Effector memory CD8-positive, alpha-beta T cell (primary cell): ENCODE measurements at regions not wholly inside any gene's neighbourhood (a gene's known extent, or its start where the extent isn't known, plus 50 kb on each side); places are given as distances from the start of the nearest gene placed in this dataset.
A peak's percentile ranks its signal among the peaks of the same experiment; 100 is the strongest.
"Not testable (repeated sequence)": the region's sequence is repeated elsewhere in the genome, so short reads cannot be mapped to it uniquely, and the experiment has no call there.

Experiments
- ATAC-seq: fragments of 150-1000 bp; cut with Tn5 transposase; replicated peaks from 2 replicates; pipeline ENCODE4 v1.10.0; 2021; ENCODE audit warnings: mild to moderate bottlenecking, moderate library complexity
- DNase-seq, 3 experiments: peaks; one replicate each; pipeline ENCODE4 v3.0.0; 2021
- H3K27ac Mint-ChIP-seq, 2 donors: one replicate each; pipeline ENCODE4 v1.8.0; 2022; ENCODE audit warnings: mild to moderate bottlenecking in 2 of 2, mixed read lengths in 2 of 2, moderate library complexity in 2 of 2
- H3K27me3 Mint-ChIP-seq, 2 donors: one replicate each; pipeline ENCODE4 v1.8.0; 2022; ENCODE audit warnings: mixed read lengths in 2 of 2
- H3K36me3 Mint-ChIP-seq: one replicate; pipeline ENCODE4 v1.8.0; 2022; ENCODE audit warnings: mild to moderate bottlenecking, moderate library complexity, mixed read lengths; ENCODE audit not compliant: insufficient read depth
- H3K4me1 Mint-ChIP-seq, 2 donors: one replicate each; pipeline ENCODE4 v1.8.0; 2022; ENCODE audit warnings: low read depth in 2 of 2, mixed read lengths in 2 of 2
- H3K4me3 Mint-ChIP-seq, 2 donors: one replicate each; pipeline ENCODE4 v1.8.0; 2022; ENCODE audit warnings: mild to moderate bottlenecking in 2 of 2, mixed read lengths in 2 of 2, moderate library complexity in 2 of 2
- H3K9me3 Mint-ChIP-seq, 2 donors: one replicate each; pipeline ENCODE4 v1.8.0; 2022; ENCODE audit warnings: mixed read lengths in 2 of 2

DNA sequence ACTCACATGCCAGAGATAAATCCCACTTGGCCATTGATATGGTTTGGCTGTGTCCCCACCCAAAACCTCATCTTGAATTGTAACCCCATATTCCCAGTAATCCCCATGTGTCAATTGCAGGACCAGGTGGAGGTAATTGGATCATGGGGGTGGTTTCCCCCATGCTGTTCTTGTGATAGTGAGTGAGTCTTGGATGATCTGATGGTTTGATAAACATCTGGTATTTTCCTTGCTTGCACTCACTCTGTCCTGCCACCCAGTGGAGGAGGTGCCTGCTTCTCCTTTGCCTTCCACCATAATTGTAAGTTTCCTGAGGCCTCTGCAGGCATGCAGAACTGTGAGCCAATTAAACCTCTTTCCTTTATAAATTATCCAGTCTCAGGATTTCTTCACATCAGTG, 50.4 kb upstream of the B3GAT2 start:
- H3K4me3 Mint-ChIP-seq, DNase-seq, H3K36me3 Mint-ChIP-seq, ATAC-seq, H3K9me3 Mint-ChIP-seq, H3K4me1 Mint-ChIP-seq, H3K27ac Mint-ChIP-seq: not testable (repeated sequence)
- peaks cover 28 to 37% of the 10 kb centered on the region in 2 donors for H3K27me3 Mint-ChIP-seq

DNA sequence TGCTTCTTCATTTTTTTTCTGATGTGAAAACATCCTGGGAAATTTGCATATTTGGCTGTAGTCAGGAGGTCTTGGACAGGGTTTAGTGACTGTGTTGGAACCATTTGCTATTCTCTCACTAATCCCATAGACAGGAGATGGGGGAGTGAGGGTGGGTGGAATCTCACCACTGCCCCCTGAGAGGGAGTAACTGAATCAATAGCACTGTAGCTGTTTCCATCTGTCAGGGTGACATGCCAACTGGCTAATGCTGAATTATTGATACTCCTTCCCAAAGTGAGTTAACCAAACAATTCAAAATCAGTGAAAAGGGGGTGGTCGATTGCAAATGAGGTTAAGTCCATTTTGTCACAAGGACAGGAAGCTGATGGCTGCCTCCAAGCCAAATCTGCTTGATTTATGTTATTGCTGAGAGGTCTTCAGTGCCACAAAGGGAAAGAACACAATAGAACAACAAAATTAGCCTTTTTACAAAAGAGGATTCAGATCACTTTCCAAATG, 55.1 kb upstream of the B3GAT2 start:
- no peak for DNase-seq
- Mint-ChIP-seq H3K9me3 (no peaks in the 10 kb centered on the region), H3K4me1 (no peaks in the 10 kb centered on the region), H3K27ac (no peak overlapping the region), H3K4me3 (no peak overlapping the region), H3K27me3 (peaks cover 28 to 51% of the 10 kb centered on the region in 2 donors), H3K36me3 (no peaks in the 10 kb centered on the region)
- no peak for ATAC-seq

DNA sequence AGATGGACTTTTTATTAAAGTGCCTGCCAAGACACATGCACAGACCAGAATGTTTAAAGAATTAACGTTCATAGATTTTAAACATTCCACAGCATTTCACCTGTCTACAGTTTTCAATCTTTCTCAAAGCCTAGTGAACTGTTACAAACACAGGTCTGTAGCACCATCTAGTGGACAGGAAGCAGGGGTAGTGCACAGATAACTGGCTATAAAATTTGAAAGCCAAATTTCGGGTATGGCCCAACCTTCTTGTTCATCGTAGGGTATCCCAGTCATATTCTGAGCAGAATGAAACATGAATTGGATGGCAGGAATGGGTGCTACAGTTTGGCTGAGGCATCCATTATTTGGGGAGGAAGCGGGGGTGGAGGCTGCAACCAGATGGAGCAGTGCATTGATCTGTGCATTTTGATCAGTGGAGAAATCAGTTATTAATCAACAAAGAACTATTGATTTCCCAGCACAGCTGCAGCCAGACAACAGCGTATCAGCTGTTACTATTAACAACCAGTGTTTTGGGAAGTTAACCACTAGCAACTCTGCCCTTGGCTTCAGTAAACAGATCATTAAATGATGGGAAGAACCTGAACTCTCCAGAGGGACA, 56.1 kb upstream of the B3GAT2 start:
- H3K27ac Mint-ChIP-seq: no peak overlapping the region
- H3K27me3 Mint-ChIP-seq: peaks cover 28 to 47% of the 10 kb centered on the region in 2 donors
- ATAC-seq (peak; percentile 63), DNase-seq (peak in 2 of 3 experiments; percentile 1 to 9)
- H3K4me3 Mint-ChIP-seq: no peak overlapping the region
- no peaks in the 10 kb centered on the region for H3K4me1 Mint-ChIP-seq
- H3K36me3 Mint-ChIP-seq: no peaks in the 10 kb centered on the region
- H3K9me3 Mint-ChIP-seq: no peaks in the 10 kb centered on the region

- Mint-ChIP-seq H3K27ac (no peak overlapping the region), H3K27me3 (peaks cover 15 to 31% of the 10 kb centered on the region in 2 donors), H3K9me3 (no peaks in the 10 kb centered on the region), H3K36me3 (no peaks in the 10 kb centered on the region), H3K4me3 (no peak overlapping the region), H3K4me1 (no peaks in the 10 kb centered on the region)
- DNase-seq: no peak
- no peak for ATAC-seq
Measured at GRCh38 chr6:71015392-71015791, 58.5 kb upstream of the B3GAT2 start.

- DNase-seq (no peak), ATAC-seq (no peak)
- Mint-ChIP-seq H3K4me1 (no peaks in the 10 kb centered on the region), H3K9me3 (no peaks in the 10 kb centered on the region), H3K4me3 (no peak overlapping the region), H3K27ac (no peak overlapping the region), H3K36me3 (peaks cover 3% of the 10 kb centered on the region), H3K27me3 (peaks cover 9 to 19% of the 10 kb centered on the region in 2 donors)
Measured at GRCh38 chr6:71028236-71028876, 71.5 kb upstream of the B3GAT2 start.

GRCh38 chr6:71028877-71029252, 72.0 kb upstream of the B3GAT2 start:
- no peak for ATAC-seq
- Mint-ChIP-seq H3K36me3 (peaks cover 3% of the 10 kb centered on the region), H3K27me3 (peaks cover 9 to 24% of the 10 kb centered on the region in 2 donors), H3K27ac (no peak overlapping the region), H3K4me1 (no peaks in the 10 kb centered on the region), H3K4me3 (no peak overlapping the region), H3K9me3 (no peaks in the 10 kb centered on the region)
- no peak for DNase-seq

DNA sequence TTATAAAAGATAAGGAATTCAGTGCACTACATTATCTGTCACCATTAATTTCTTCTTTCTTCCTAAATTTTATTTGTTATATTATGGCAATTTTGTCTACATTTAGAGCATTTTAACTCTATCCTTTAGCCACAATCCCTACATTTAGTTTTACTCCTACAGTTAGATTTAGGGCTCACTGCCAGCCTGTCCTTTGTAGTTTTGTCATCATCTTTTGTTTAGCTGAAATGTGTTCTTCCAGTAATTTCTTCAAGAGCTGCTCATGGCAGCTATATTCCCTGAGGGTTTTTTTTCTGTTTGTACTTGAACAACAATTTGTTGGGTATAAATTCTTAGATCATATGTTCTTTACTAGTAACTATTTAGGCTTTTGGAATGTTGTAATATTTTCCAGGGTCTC, 72.7 kb upstream of the B3GAT2 start:
- peaks cover 3% of the 10 kb centered on the region for H3K36me3 Mint-ChIP-seq

DNA sequence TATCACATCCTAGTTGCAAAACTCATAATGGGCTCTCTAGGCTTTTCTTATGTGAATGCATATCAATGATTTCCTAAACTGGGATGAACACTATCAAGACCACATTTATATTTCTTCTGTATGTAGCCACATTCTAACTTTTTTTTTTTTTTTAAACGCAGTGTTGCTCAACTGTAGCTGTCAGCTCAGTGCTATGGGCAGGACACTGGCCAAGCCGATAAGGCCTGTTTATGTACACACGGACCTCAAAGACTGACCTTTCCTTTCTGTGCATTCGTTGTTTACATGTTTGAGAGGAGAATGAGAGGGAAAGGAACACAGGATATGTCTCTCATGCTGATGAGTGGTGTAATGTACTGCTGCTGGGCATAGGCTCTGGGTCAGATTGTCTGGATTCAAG, 75.1 kb upstream of the B3GAT2 start:
- H3K4me3 Mint-ChIP-seq: no peak overlapping the region
- H3K9me3 Mint-ChIP-seq: no peaks in the 10 kb centered on the region
- DNase-seq: no peak
- H3K36me3 Mint-ChIP-seq: peaks cover 3% of the 10 kb centered on the region
- ATAC-seq: no peak
- peaks cover 26 to 35% of the 10 kb centered on the region in 2 donors for H3K27me3 Mint-ChIP-seq
- no peak overlapping the region for H3K27ac Mint-ChIP-seq
- H3K4me1 Mint-ChIP-seq: no peaks in the 10 kb centered on the region

More for the DNA sequence above, 72.7 kb upstream of the B3GAT2 start:
- Mint-ChIP-seq H3K4me3 (no peak overlapping the region), H3K27ac (no peak overlapping the region), H3K27me3 (peaks cover 9 to 28% of the 10 kb centered on the region in 2 donors), H3K4me1 (no peaks in the 10 kb centered on the region), H3K9me3 (no peaks in the 10 kb centered on the region)
- ATAC-seq: no peak
- DNase-seq: no peak

DNA sequence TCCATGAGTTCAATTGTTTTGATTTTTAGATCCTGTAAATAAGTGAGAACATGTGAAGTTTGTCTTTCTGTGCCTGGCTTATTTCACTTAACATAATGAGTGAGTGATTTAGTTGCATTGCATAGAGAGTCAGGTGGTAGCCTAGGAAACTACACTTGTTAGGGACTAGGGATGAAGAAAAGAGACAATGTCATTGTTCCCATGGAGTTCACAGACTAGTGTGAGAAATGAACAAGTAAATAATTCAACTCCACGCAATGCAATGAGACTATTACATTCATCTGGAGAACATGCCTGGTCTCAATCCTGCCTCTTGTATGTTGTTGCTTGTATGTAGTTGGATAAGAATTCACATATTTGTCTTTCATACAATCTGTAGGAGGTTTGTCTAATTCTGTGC, 76.3 kb upstream of the B3GAT2 start:
- no peaks in the 10 kb centered on the region for H3K9me3 Mint-ChIP-seq
- H3K27ac Mint-ChIP-seq: no peak overlapping the region
- H3K27me3 Mint-ChIP-seq: peaks cover 27 to 36% of the 10 kb centered on the region in 2 donors

DNA sequence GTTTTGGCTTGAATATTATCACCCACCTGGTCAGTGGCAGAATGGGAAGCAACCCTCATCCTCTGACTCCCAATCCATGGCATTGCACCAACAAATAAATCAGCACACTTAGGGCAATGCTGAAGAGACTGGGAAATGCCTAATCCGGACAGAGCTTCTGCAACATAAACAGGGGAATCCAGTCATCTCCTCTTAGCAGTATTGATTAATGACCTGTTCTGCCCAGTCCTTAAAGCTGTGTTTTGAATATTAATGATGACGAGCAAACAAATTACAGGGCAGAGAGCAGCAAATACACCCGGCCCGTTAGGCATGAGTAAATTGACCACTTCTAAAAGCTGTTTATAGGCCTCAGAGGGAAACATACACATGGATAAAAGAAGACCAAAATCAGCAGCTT, 77.0 kb upstream of the B3GAT2 start:
- H3K27me3 Mint-ChIP-seq: peaks cover 27 to 42% of the 10 kb centered on the region in 2 donors
- no peak overlapping the region for H3K4me3 Mint-ChIP-seq
- DNase-seq: no peak
- ATAC-seq: no peak
- H3K4me1 Mint-ChIP-seq: no peaks in the 10 kb centered on the region
- H3K27ac Mint-ChIP-seq: no peak overlapping the region
- H3K36me3 Mint-ChIP-seq: peaks cover 3% of the 10 kb centered on the region
- H3K9me3 Mint-ChIP-seq: no peaks in the 10 kb centered on the region

More for the DNA sequence above, 76.3 kb upstream of the B3GAT2 start:
- DNase-seq (no peak), ATAC-seq (no peak)
- no peaks in the 10 kb centered on the region for H3K4me1 Mint-ChIP-seq
- H3K36me3 Mint-ChIP-seq: peaks cover 3% of the 10 kb centered on the region
- H3K4me3 Mint-ChIP-seq: no peak overlapping the region

DNA sequence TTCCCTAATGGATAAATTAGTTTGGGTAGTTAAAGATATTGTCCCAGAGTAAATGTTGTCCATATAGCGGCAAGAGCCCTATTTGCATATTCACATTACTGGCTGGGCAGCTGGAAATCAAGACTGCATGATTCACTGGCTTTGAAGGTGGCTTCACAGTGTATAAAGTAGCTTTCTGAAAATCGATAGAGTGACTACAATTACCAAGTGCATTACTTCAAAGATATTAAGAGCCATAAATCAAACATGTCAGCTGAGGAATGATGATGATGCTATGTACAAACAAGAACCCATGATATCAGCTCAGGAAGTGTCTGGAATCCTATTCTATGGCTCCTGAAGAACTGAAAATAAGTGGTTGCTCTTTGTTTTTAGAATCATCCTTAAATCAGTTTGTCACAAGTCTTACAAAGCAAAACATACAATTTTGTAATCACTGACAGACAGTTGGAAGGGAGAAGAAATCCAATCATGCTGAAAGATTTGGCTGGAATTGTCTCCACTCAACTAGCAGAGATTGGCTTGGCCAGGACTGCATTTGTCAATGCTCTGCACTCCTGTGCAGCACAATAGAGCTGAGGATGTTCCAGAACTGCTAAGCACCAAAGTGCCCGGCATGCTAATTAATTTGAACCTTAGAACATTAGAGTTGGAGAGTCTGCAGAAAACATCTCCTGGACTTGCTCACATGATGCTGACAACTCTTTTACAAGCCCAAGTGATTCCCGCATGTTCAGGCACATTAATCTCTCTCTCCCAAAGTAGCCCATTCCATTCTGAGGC, 77.9 kb upstream of the B3GAT2 start:
- DNase-seq (no peak), ATAC-seq (no peak)
- Mint-ChIP-seq H3K36me3 (no peaks in the 10 kb centered on the region), H3K27ac (no peak overlapping the region), H3K9me3 (no peaks in the 10 kb centered on the region), H3K4me3 (no peak overlapping the region), H3K27me3 (peaks cover 27 to 42% of the 10 kb centered on the region in 2 donors), H3K4me1 (no peaks in the 10 kb centered on the region)

DNA sequence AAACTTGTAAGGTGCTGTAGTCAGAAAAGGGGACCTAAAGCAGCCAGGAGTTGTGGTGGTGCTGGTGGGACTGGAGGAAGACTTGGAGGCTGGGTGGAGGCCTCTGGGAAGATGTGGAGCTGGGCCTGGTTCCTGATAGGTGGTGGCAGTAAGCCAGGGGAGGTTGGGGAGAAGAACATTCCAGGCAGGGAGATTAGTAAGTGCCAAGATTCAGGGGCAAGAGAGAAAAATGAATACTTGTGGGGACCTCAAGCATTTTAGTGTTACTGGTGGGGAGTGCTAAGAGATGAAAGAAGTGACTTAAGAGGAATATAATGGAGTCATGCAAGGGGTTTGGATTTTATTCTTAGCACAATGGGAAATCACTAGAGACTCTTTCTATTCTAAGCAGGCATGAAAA, 79.0 kb upstream of the B3GAT2 start:
- no peaks in the 10 kb centered on the region for H3K36me3 Mint-ChIP-seq
- H3K4me3 Mint-ChIP-seq: no peak overlapping the region
- H3K27ac Mint-ChIP-seq: no peak overlapping the region
- no peak for ATAC-seq
- DNase-seq: no peak
- H3K4me1 Mint-ChIP-seq: no peaks in the 10 kb centered on the region
- H3K27me3 Mint-ChIP-seq: peaks cover 27 to 39% of the 10 kb centered on the region in 2 donors
- H3K9me3 Mint-ChIP-seq: no peaks in the 10 kb centered on the region

- H3K36me3 Mint-ChIP-seq: no peaks in the 10 kb centered on the region
- ATAC-seq (no peak), DNase-seq (no peak)
- peaks cover 24 to 30% of the 10 kb centered on the region in 2 donors for H3K27me3 Mint-ChIP-seq
- no peaks in the 10 kb centered on the region for H3K9me3 Mint-ChIP-seq
- H3K4me1 Mint-ChIP-seq: no peaks in the 10 kb centered on the region
- H3K27ac Mint-ChIP-seq: no peak overlapping the region
- no peak overlapping the region for H3K4me3 Mint-ChIP-seq
Measured at GRCh38 chr6:71038711-71039344, 82.0 kb upstream of the B3GAT2 start.
